ENCODE measurements at regions not wholly inside any gene's neighbourhood (a gene's known extent, or its start where the extent isn't known, plus 50 kb on each side); places are given as distances from the start of the nearest gene placed in this dataset.

- POLR2A ChIA-PET = no interaction called here
These were observed 107.3 kb downstream of the C1QL2 start for GRCh38 chr2:119051263-119051662.

More at GRCh38 chr2:119051263-119051662, 107.3 kb downstream of the C1QL2 start:
- Histone ChIP-seq H3K27ac (ENCODE audit: extremely low read depth, low read depth, low read length) (no peak overlapping the region), H3K36me3 (ENCODE audit: control insufficient read depth in 2 of 2, insufficient read depth in 1 of 2, low read length in 2 of 2) (no peaks in the 10 kb centered on the region), H3K4me1 (ENCODE audit: control insufficient read depth, insufficient read depth, low read length) (no peaks in the 10 kb centered on the region), H3K4me3 (ENCODE audit: low read depth, low read length) (no peak overlapping the region), H3K9me3 (ENCODE audit: control insufficient read depth, insufficient read depth, low read depth, low read length) (no peaks in the 10 kb centered on the region)
- CTCF ChIA-PET = interaction anchor here (1.0 to 1.3 kb wide), 2 partner anchors 25 to 125 kb away, joined by 3 read pairs; no protein-coding TSS in a partner anchor
- TF ChIP-seq ZNF138 (tag by site-specific recombination; IDR thresholded peaks at IDR 0.05; ENCODE audit: borderline replicate concordance) (no peak), ZNF518A (tag by site-specific recombination; conservative IDR thresholded peaks at IDR 0.05; ENCODE audit: low read depth) (no peak), REPIN1 (tag by site-specific recombination; IDR thresholded peaks at IDR 0.05; ENCODE audit: low read depth) (no peak), ZNF280C (tag by site-specific recombination; IDR thresholded peaks at IDR 0.05) (no peak), ZNF639 (tag by site-specific recombination; IDR thresholded peaks at IDR 0.05) (no peak), ZNF404 (tag by site-specific recombination; IDR thresholded peaks at IDR 0.05) (no peak), BCL6B (tag by site-specific recombination; IDR thresholded peaks at IDR 0.05) (no peak), PRDM4 (tag by site-specific recombination; IDR thresholded peaks at IDR 0.05) (no peak), ZNF704 (tag by site-specific recombination; IDR thresholded peaks at IDR 0.05) (no peak), ZNF596 (tag by site-specific recombination; IDR thresholded peaks at IDR 0.05) (no peak), MZF1 (tag by site-specific recombination; IDR thresholded peaks at IDR 0.05; ENCODE audit: borderline replicate concordance) (no peak), ZNF664 (tag by site-specific recombination; IDR thresholded peaks at IDR 0.05) (no peak), ZNF221 (tag by site-specific recombination; IDR thresholded peaks at IDR 0.05; ENCODE audit: borderline replicate concordance) (no peak), ZNF394 (tag by site-specific recombination; IDR thresholded peaks at IDR 0.05; ENCODE audit: borderline replicate concordance) (no peak), PRDM1 (tag by site-specific recombination; IDR thresholded peaks at IDR 0.05) (no peak), ZNF692 (tag by site-specific recombination; IDR thresholded peaks at IDR 0.05) (no peak)
- TF ChIP-seq, protein P1, sequence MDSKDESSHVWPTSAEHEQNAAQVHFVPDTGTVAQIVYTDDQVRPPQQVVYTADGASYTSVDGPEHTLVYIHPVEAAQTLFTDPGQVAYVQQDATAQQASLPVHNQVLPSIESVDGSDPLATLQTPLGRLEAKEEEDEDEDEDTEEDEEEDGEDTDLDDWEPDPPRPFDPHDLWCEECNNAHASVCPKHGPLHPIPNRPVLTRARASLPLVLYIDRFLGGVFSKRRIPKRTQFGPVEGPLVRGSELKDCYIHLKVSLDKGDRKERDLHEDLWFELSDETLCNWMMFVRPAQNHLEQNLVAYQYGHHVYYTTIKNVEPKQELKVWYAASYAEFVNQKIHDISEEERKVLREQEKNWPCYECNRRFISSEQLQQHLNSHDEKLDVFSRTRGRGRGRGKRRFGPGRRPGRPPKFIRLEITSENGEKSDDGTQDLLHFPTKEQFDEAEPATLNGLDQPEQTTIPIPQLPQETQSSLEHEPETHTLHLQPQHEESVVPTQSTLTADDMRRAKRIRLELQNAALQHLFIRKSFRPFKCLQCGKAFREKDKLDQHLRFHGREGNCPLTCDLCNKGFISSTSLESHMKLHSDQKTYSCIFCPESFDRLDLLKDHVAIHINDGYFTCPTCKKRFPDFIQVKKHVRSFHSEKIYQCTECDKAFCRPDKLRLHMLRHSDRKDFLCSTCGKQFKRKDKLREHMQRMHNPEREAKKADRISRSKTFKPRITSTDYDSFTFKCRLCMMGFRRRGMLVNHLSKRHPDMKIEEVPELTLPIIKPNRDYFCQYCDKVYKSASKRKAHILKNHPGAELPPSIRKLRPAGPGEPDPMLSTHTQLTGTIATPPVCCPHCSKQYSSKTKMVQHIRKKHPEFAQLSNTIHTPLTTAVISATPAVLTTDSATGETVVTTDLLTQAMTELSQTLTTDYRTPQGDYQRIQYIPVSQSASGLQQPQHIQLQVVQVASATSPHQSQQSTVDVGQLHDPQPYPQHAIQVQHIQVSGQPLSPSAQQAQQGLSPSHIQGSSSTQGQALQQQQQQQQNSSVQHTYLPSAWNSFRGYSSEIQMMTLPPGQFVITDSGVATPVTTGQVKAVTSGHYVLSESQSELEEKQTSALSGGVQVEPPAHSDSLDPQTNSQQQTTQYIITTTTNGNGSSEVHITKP (tag by site-specific recombination; IDR thresholded peaks at IDR 0.05) = no peak

Measured in HEK293 (cell line).